ENCODE measurements at regions not wholly inside any gene's neighbourhood (a gene's known extent, or its start where the extent isn't known, plus 50 kb on each side); places are given as distances from the start of the nearest gene placed in this dataset.
A peak's percentile ranks its signal among the peaks of the same experiment; 100 is the strongest.

GRCh38 chr1:170460414-170461155, 71.4 kb upstream of the GORAB start:
- no peak for TF ChIP-seq CTCF (IDR thresholded peaks at IDR 0.05; ENCODE audit: insufficient read depth, low read length)
- no peak for DNase-seq (ENCODE audit: low read depth)
- no peak overlapping the region for H3K4me3 ChIP-seq (ENCODE audit: low read depth, low read length)

- no peak for TF ChIP-seq CTCF (IDR thresholded peaks at IDR 0.05; ENCODE audit: insufficient read depth, low read length)
- H3K4me3 ChIP-seq (ENCODE audit: low read depth, low read length) = no peak overlapping the region
- DNase-seq (ENCODE audit: low read depth) = peak; percentile 93
Observed at GRCh38 chr1:170461291-170461747, 70.6 kb upstream of the GORAB start.

- no peak overlapping the region for H3K4me3 ChIP-seq (ENCODE audit: low read depth, low read length)
- TF ChIP-seq CTCF (IDR thresholded peaks at IDR 0.05; ENCODE audit: insufficient read depth, low read length) = no peak
- DNase-seq (ENCODE audit: low read depth) = peak; percentile 98
Observed at GRCh38 chr1:170461762-170462384, 70.1 kb upstream of the GORAB start.

- H3K4me3 ChIP-seq (ENCODE audit: low read depth, low read length) = no peak overlapping the region
- DNase-seq (ENCODE audit: low read depth) = peak; percentile 31
- TF ChIP-seq CTCF (IDR thresholded peaks at IDR 0.05; ENCODE audit: insufficient read depth, low read length) = no peak
Observed at GRCh38 chr1:170470121-170470520, 61.8 kb upstream of the GORAB start.

GRCh38 chr1:170471398-170472053, 60.4 kb upstream of the GORAB start:
- no peak overlapping the region for H3K4me3 ChIP-seq (ENCODE audit: low read depth, low read length)
- no peak for TF ChIP-seq CTCF (IDR thresholded peaks at IDR 0.05; ENCODE audit: insufficient read depth, low read length)
- peak; percentile 83 for DNase-seq (ENCODE audit: low read depth)

- TF ChIP-seq CTCF (IDR thresholded peaks at IDR 0.05; ENCODE audit: insufficient read depth, low read length) = no peak
- DNase-seq (ENCODE audit: low read depth) = no peak
- no peak overlapping the region for H3K4me3 ChIP-seq (ENCODE audit: low read depth, low read length)
Observed at GRCh38 chr1:170481000-170481399, 51.0 kb upstream of the GORAB start.

Data from fibroblast of the aortic adventitia (primary cell).